ENCODE measurements at regions not wholly inside any gene's neighbourhood (a gene's known extent, or its start where the extent isn't known, plus 50 kb on each side); places are given as distances from the start of the nearest gene placed in this dataset.
"Not testable (repeated sequence)": the region's sequence is repeated elsewhere in the genome, so short reads cannot be mapped to it uniquely, and the experiment has no call there.

GRCh38 chr5:34189246-34189645 lies 146.2 kb upstream of the C1QTNF3 start:
- H3K4me3 ChIP-seq (ENCODE audit: low read depth, low read length); H2AFZ ChIP-seq (ENCODE audit: low read length, unreplicated experiment); H3K27me3 ChIP-seq (ENCODE audit: insufficient read depth, low read length); H3K27ac ChIP-seq (ENCODE audit: low read depth, low read length); H3K79me2 ChIP-seq (ENCODE audit: control insufficient read depth, insufficient read depth, low read length, unreplicated experiment); H3K36me3 ChIP-seq (ENCODE audit: insufficient read depth, low read length); H3K4me1 ChIP-seq (ENCODE audit: control insufficient read depth, insufficient read depth, low read length, unreplicated experiment): not testable (repeated sequence)

DNA sequence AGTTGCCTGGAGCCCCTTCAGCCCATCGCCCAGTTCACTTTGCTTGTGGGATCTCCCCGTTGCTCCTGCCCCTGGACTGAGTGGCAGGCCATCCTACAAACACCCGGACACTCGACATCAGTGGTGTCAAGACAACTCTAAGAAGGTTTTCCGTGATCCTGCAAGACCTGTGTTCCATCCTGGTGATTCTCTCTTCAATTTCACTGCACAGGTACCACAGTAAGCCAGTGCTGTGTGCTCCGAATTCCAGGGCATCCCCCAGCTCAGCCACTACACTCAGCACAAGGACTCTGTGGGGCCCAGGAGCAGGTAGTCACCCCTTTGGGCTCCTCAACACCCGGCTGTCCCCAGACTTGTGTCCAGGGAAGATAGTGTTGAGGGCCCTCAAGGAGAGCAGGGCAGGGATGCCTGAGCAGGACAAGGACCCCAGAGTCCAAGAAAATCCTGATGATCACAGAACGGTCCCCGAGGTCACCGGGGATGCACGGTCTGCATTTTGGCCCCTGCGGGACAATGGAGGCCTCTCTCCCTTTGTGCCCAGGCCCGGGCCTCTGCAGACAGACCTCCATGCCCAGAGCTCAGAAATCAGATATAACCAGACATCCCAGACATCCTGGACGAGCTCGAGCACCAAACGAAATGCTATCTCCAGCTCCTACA lies 146.9 kb upstream of the C1QTNF3 start:
- not testable (repeated sequence) for H3K36me3 ChIP-seq (ENCODE audit: insufficient read depth, low read length); H2AFZ ChIP-seq (ENCODE audit: low read length, unreplicated experiment); H3K27me3 ChIP-seq (ENCODE audit: insufficient read depth, low read length); H3K4me3 ChIP-seq (ENCODE audit: low read depth, low read length); H3K4me1 ChIP-seq (ENCODE audit: control insufficient read depth, insufficient read depth, low read length, unreplicated experiment); H3K79me2 ChIP-seq (ENCODE audit: control insufficient read depth, insufficient read depth, low read length, unreplicated experiment); H3K27ac ChIP-seq (ENCODE audit: low read depth, low read length)

DNA sequence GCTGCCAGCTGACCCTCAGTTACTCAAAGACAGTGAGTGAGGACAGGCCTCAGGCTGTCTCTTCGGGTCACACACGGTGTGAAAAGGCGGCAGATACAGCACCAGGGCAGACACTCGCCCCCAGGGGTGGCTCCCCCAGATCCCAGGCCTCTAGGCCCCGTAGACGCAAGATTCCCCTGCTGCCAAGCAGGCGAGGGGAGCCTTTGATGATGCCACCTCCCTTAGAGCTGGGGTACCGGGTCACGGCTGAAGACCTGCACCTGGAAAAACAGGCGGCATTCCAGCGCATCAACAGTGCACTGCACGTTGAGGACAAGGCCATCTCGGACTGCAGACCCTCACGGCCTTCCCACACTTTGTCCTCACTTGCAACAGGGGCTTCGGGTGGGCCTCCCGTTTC lies 147.5 kb upstream of the C1QTNF3 start:
- H3K36me3 ChIP-seq (ENCODE audit: insufficient read depth, low read length); H3K27ac ChIP-seq (ENCODE audit: low read depth, low read length); H3K27me3 ChIP-seq (ENCODE audit: insufficient read depth, low read length): not testable (repeated sequence)

DNA sequence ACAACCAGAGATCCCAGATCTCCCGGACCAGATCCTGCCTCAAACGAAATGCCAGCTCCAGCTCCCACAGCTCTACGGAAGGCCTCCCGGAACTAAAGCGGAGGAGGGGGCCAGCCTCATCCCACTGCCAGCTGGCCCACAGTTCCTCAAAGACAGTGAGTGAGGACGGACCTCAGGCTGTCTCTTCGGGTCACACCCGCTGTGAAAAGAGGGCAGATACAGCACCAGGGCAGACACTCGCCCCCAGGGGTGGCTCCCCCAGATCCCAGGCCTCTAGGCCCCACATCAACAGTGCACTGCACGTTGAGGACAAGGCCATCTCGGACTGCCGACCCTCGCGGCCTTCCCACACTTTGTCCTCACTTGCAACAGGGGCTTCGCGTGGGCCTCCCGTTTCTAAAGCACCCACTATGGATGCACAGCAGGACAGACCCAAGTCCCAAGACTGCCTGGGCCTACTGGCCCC lies 148.3 kb upstream of the C1QTNF3 start:
- not testable (repeated sequence) for H3K4me1 ChIP-seq (ENCODE audit: control insufficient read depth, insufficient read depth, low read length, unreplicated experiment); H3K27ac ChIP-seq (ENCODE audit: low read depth, low read length); H3K27me3 ChIP-seq (ENCODE audit: insufficient read depth, low read length); H3K79me2 ChIP-seq (ENCODE audit: control insufficient read depth, insufficient read depth, low read length, unreplicated experiment); H3K4me3 ChIP-seq (ENCODE audit: low read depth, low read length); H2AFZ ChIP-seq (ENCODE audit: low read length, unreplicated experiment); H3K36me3 ChIP-seq (ENCODE audit: insufficient read depth, low read length)

More for the DNA sequence above, 147.5 kb upstream of the C1QTNF3 start:
- H3K79me2 ChIP-seq (ENCODE audit: control insufficient read depth, insufficient read depth, low read length, unreplicated experiment); H3K4me3 ChIP-seq (ENCODE audit: low read depth, low read length); H2AFZ ChIP-seq (ENCODE audit: low read length, unreplicated experiment); H3K4me1 ChIP-seq (ENCODE audit: control insufficient read depth, insufficient read depth, low read length, unreplicated experiment): not testable (repeated sequence)

- not testable (repeated sequence) for H3K4me1 ChIP-seq (ENCODE audit: control insufficient read depth, insufficient read depth, low read length, unreplicated experiment); H3K79me2 ChIP-seq (ENCODE audit: control insufficient read depth, insufficient read depth, low read length, unreplicated experiment); H2AFZ ChIP-seq (ENCODE audit: low read length, unreplicated experiment); H3K4me3 ChIP-seq (ENCODE audit: low read depth, low read length); H3K27me3 ChIP-seq (ENCODE audit: insufficient read depth, low read length); H3K27ac ChIP-seq (ENCODE audit: low read depth, low read length); H3K36me3 ChIP-seq (ENCODE audit: insufficient read depth, low read length)
Observed at GRCh38 chr5:34192064-34192922, 149.3 kb upstream of the C1QTNF3 start.

DNA sequence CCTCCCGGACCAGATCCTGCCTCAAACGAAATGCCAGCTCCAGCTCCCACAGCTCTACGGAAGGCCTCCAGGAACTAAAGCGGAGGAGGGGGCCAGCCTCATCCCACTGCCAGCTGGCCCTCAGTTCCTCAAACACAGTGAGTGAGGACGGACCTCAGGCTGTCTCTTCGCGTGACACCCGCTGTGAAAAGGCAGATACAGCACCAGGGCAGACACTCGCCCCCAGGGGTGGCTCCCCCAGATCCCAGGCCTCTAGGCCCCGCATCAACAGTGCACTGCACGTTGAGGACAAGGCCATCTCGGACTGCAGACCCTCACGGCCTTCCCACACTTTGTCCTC lies 149.9 kb upstream of the C1QTNF3 start:
- H3K36me3 ChIP-seq (ENCODE audit: insufficient read depth, low read length); H3K4me3 ChIP-seq (ENCODE audit: low read depth, low read length); H2AFZ ChIP-seq (ENCODE audit: low read length, unreplicated experiment); H3K79me2 ChIP-seq (ENCODE audit: control insufficient read depth, insufficient read depth, low read length, unreplicated experiment); H3K4me1 ChIP-seq (ENCODE audit: control insufficient read depth, insufficient read depth, low read length, unreplicated experiment); H3K27me3 ChIP-seq (ENCODE audit: insufficient read depth, low read length); H3K27ac ChIP-seq (ENCODE audit: low read depth, low read length): not testable (repeated sequence)

- not testable (repeated sequence) for H3K27me3 ChIP-seq (ENCODE audit: insufficient read depth, low read length); H3K36me3 ChIP-seq (ENCODE audit: insufficient read depth, low read length); H3K4me1 ChIP-seq (ENCODE audit: control insufficient read depth, insufficient read depth, low read length, unreplicated experiment); H3K27ac ChIP-seq (ENCODE audit: low read depth, low read length); H3K4me3 ChIP-seq (ENCODE audit: low read depth, low read length); H2AFZ ChIP-seq (ENCODE audit: low read length, unreplicated experiment); H3K79me2 ChIP-seq (ENCODE audit: control insufficient read depth, insufficient read depth, low read length, unreplicated experiment)
Observed at GRCh38 chr5:34193297-34193696, 150.3 kb upstream of the C1QTNF3 start.

DNA sequence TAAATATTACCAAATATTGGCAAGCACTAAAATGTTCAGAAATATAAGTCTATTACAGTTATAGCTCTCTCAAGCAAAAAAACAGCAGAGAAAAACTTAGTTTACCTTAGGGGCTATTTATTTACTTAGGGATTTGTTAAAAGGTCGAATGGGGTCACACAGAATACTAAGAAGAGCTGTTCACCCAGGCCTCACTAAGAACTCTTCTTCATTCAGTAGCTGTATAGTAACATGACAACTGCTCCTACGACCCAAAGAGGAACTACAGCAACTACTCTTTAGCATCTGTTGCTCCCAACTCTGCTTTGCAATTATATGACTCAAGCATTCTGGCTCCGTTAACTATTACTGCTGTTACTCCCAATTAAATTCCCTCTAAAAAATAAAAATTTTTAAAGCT lies 150.8 kb upstream of the C1QTNF3 start:
- H2AFZ ChIP-seq (ENCODE audit: low read length, unreplicated experiment); H3K36me3 ChIP-seq (ENCODE audit: insufficient read depth, low read length); H3K4me3 ChIP-seq (ENCODE audit: low read depth, low read length); H3K4me1 ChIP-seq (ENCODE audit: control insufficient read depth, insufficient read depth, low read length, unreplicated experiment); H3K27me3 ChIP-seq (ENCODE audit: insufficient read depth, low read length); H3K79me2 ChIP-seq (ENCODE audit: control insufficient read depth, insufficient read depth, low read length, unreplicated experiment); H3K27ac ChIP-seq (ENCODE audit: low read depth, low read length): not testable (repeated sequence)

DNA sequence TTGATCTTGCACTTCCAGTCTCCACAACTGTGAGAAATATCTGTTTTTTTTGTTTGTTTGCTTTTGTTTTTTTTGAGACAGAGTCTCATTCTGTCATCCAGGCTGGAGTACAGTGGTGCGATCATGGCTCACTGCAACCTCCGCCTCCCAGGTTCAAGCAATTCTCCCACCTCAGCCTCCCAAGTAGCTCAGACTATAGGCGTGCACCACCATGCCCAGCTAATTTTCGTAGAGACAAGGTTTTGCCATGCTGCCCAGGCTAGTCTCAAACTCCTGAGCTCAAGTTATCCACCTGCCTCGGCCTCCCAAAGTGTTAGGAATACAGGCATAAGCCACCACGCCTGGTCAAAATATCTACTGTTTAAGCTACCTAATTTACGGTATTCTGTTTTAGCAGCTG lies 153.1 kb upstream of the C1QTNF3 start:
- H2AFZ ChIP-seq (ENCODE audit: low read length, unreplicated experiment); H3K27ac ChIP-seq (ENCODE audit: low read depth, low read length); H3K4me3 ChIP-seq (ENCODE audit: low read depth, low read length); H3K27me3 ChIP-seq (ENCODE audit: insufficient read depth, low read length); H3K36me3 ChIP-seq (ENCODE audit: insufficient read depth, low read length); H3K4me1 ChIP-seq (ENCODE audit: control insufficient read depth, insufficient read depth, low read length, unreplicated experiment); H3K79me2 ChIP-seq (ENCODE audit: control insufficient read depth, insufficient read depth, low read length, unreplicated experiment): not testable (repeated sequence)

DNA sequence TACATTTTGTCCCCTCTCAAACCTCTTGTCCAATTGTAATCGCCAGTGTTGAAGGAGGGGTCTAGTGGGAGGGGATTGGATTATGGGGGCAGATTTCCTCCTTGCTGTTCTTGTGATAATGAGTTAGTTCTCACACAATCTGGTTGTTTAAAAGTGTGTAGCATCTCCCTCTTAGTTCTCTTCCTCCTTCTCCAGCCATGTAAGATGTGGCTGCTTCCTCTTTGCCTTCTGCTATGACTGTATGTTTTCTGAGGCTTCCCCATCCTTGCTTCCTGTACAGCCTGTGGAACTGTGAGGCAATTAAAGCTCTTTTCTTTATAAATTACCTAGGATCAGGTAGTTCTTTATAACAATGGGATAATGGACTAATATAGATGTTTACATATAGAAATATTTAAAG lies 162.3 kb upstream of the C1QTNF3 start:
- H3K27me3 ChIP-seq (ENCODE audit: insufficient read depth, low read length); H3K36me3 ChIP-seq (ENCODE audit: insufficient read depth, low read length); H3K4me1 ChIP-seq (ENCODE audit: control insufficient read depth, insufficient read depth, low read length, unreplicated experiment); H3K79me2 ChIP-seq (ENCODE audit: control insufficient read depth, insufficient read depth, low read length, unreplicated experiment); H2AFZ ChIP-seq (ENCODE audit: low read length, unreplicated experiment); H3K4me3 ChIP-seq (ENCODE audit: low read depth, low read length); H3K27ac ChIP-seq (ENCODE audit: low read depth, low read length): not testable (repeated sequence)

DNA sequence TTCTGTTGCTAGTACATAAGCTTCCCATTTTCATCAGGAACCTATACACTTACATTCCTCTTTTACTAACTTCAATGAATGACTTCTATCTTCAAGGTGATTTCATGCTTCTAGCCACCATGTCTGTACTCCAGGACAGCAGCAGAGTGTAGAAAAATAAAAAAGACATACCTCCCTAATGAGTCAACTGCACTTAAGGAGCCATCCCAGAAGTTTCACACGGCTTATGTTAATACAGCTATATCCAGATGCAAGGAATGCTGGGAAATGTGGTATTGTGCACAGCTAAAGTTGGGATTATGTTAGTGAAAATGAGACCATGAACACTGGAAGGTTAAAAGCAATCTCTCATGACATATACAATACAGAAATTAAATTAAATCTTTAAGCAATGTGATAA lies 174.4 kb upstream of the C1QTNF3 start:
- not testable (repeated sequence) for H3K27me3 ChIP-seq (ENCODE audit: insufficient read depth, low read length); H3K4me1 ChIP-seq (ENCODE audit: control insufficient read depth, insufficient read depth, low read length, unreplicated experiment); H3K36me3 ChIP-seq (ENCODE audit: insufficient read depth, low read length); H3K27ac ChIP-seq (ENCODE audit: low read depth, low read length); H3K4me3 ChIP-seq (ENCODE audit: low read depth, low read length); H3K79me2 ChIP-seq (ENCODE audit: control insufficient read depth, insufficient read depth, low read length, unreplicated experiment); H2AFZ ChIP-seq (ENCODE audit: low read length, unreplicated experiment)

Measured in ACC112 (cell line).